GM12865 (cell line): ENCODE measurements at regions not wholly inside any gene's neighbourhood (a gene's known extent, or its start where the extent isn't known, plus 50 kb on each side); places are given as distances from the start of the nearest gene placed in this dataset.

Source experiments
- DNase-seq: peaks from one replicate; pipeline ENCODE4 v3.0.0; 2010; ENCODE audit warnings: low read depth
- H3K4me3 ChIP-seq: 2 replicates; pipeline ENCODE4 v1.5.1; 2011; ENCODE audit warnings: mild to moderate bottlenecking, low read depth, low read length, control low read depth
- CTCF ChIP-seq: IDR thresholded peaks from 2 replicates; pipeline ENCODE4 v1.5.1; 2011; ENCODE audit warnings: low read length, control low read depth, low read depth, inconsistent platforms; ENCODE audit not compliant: insufficient read depth; ENCODE audit errors: missing control alignments

GRCh38 chr15:91699741-91700140 is 153.8 kb upstream of the SLCO3A1 start:
- no peak for DNase-seq
- H3K4me3 ChIP-seq = no peak overlapping the region
- no peak for TF ChIP-seq CTCF

GRCh38 chr15:91703274-91703673 is 150.2 kb upstream of the SLCO3A1 start:
- TF ChIP-seq CTCF = no peak
- no peak overlapping the region for H3K4me3 ChIP-seq
- no peak for DNase-seq

GRCh38 chr15:91704343-91704742 is 149.2 kb upstream of the SLCO3A1 start:
- TF ChIP-seq CTCF = no peak
- DNase-seq = no peak
- H3K4me3 ChIP-seq = no peak overlapping the region

GRCh38 chr15:91706322-91707032 is 147.0 kb upstream of the SLCO3A1 start:
- peak; percentile 80 for TF ChIP-seq CTCF
- H3K4me3 ChIP-seq = no peak overlapping the region
- DNase-seq = peak; percentile 68

GRCh38 chr15:91710080-91710698 is 143.3 kb upstream of the SLCO3A1 start:
- no peak for DNase-seq
- TF ChIP-seq CTCF = no peak
- no peak overlapping the region for H3K4me3 ChIP-seq

GRCh38 chr15:91711384-91712033 is 142.0 kb upstream of the SLCO3A1 start:
- H3K4me3 ChIP-seq = no peak overlapping the region
- DNase-seq = no peak
- no peak for TF ChIP-seq CTCF
